Upper lobe of right lung (tissue), 1 donor: ENCODE measurements at regions not wholly inside any gene's neighbourhood (a gene's known extent, or its start where the extent isn't known, plus 50 kb on each side); places are given as distances from the start of the nearest gene placed in this dataset.

Source experiments
- ATAC-seq: fragments of 200-7000 bp; cut with Tn5 transposase; one replicate; pipeline ENCODE4 v1.9.1; 2020; ENCODE audit warnings: mild to moderate bottlenecking, moderate library complexity
- DNase-seq: peaks from one replicate; pipeline ENCODE4 v3.0.0-alpha.2; 2020
- H3K27ac ChIP-seq: fragments of 200-600 bp; one replicate; pipeline ENCODE4 v1.8.0; 2022
- H3K27me3 ChIP-seq: fragments of 200-600 bp; one replicate; pipeline ENCODE4 v1.8.0; 2022; ENCODE audit warnings: mild to moderate bottlenecking
- H3K36me3 ChIP-seq: fragments of 200-600 bp; one replicate; pipeline ENCODE4 v1.8.0; 2022
- H3K4me1 ChIP-seq: fragments of 200-600 bp; one replicate; pipeline ENCODE4 v1.8.0; 2022
- H3K4me3 ChIP-seq: fragments of 200-600 bp; one replicate; pipeline ENCODE4 v1.8.0; 2022; ENCODE audit warnings: mild to moderate bottlenecking
- H3K9me3 ChIP-seq: fragments of 200-600 bp; one replicate; pipeline ENCODE4 v1.8.0; 2022
- intact Hi-C: fragments of 100-400 bp; cut with DNase I; formaldehyde crosslinking; loops from one replicate; pipeline ENCODE4 v1.11.0; 2022
- TF ChIP-seq, protein P1 (sequence below): fragments of 200-600 bp; IDR thresholded peaks from one replicate; pipeline ENCODE4 v1.8.0; 2022; ENCODE audit warnings: antibody characterized with exemption
- donor health status: DM: no; HTN: yes; CAD: no; lungs with severe emphysema.

- no peak overlapping the region for H3K4me3 ChIP-seq
- intact Hi-C loops = no loop called here
- no peak overlapping the region for H3K27ac ChIP-seq
Observed at GRCh38 chr9:95815961-95816360, 59.5 kb upstream of the ERCC6L2 start.

DNA sequence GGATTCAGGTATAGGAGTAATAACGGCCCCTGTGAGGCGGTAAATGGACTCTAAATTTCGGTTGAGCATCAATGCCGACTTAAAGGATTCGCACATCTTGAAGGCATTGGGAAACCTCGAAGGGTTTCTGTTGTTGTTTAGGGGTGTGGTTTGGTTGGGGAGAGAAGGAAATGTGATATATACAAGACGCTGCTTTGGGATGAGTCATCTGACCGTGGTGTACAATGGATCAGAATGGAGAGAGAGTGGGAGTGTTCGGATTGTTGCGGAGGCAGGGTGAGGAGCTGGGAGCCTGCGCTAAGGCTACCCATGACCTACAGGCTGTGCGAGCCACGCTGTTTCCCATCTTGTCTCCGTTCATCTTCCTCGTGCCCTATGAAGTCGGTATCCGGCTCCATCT is 60.4 kb upstream of the ERCC6L2 start:
- DNase-seq (no peak), ATAC-seq (no peak)
- no peaks in the 10 kb centered on the region for H3K9me3 ChIP-seq
- no peak overlapping the region for H3K4me3 ChIP-seq
- TF ChIP-seq, protein P1, sequence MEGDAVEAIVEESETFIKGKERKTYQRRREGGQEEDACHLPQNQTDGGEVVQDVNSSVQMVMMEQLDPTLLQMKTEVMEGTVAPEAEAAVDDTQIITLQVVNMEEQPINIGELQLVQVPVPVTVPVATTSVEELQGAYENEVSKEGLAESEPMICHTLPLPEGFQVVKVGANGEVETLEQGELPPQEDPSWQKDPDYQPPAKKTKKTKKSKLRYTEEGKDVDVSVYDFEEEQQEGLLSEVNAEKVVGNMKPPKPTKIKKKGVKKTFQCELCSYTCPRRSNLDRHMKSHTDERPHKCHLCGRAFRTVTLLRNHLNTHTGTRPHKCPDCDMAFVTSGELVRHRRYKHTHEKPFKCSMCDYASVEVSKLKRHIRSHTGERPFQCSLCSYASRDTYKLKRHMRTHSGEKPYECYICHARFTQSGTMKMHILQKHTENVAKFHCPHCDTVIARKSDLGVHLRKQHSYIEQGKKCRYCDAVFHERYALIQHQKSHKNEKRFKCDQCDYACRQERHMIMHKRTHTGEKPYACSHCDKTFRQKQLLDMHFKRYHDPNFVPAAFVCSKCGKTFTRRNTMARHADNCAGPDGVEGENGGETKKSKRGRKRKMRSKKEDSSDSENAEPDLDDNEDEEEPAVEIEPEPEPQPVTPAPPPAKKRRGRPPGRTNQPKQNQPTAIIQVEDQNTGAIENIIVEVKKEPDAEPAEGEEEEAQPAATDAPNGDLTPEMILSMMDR = no peak
- no peaks in the 10 kb centered on the region for H3K36me3 ChIP-seq
- no peaks in the 10 kb centered on the region for H3K27me3 ChIP-seq
- no peaks in the 10 kb centered on the region for H3K4me1 ChIP-seq
- no peak overlapping the region for H3K27ac ChIP-seq
- intact Hi-C loops = no loop called here

More at GRCh38 chr9:95815961-95816360, 59.5 kb upstream of the ERCC6L2 start:
- H3K4me1 ChIP-seq = no peaks in the 10 kb centered on the region
- DNase-seq = no peak
- TF ChIP-seq, protein P1 = no peak
- H3K36me3 ChIP-seq = no peaks in the 10 kb centered on the region
- ATAC-seq = no peak
- no peaks in the 10 kb centered on the region for H3K27me3 ChIP-seq
- H3K9me3 ChIP-seq = no peaks in the 10 kb centered on the region

- H3K27me3 ChIP-seq = no peaks in the 10 kb centered on the region
- H3K27ac ChIP-seq = no peak overlapping the region
- no peaks in the 10 kb centered on the region for H3K9me3 ChIP-seq
- H3K4me1 ChIP-seq = no peaks in the 10 kb centered on the region
- intact Hi-C loops = no loop called here
- no peak for DNase-seq
- TF ChIP-seq, protein P1 = no peak
- no peaks in the 10 kb centered on the region for H3K36me3 ChIP-seq
- H3K4me3 ChIP-seq = no peak overlapping the region
- ATAC-seq = no peak
Observed at GRCh38 chr9:95813923-95814322, 61.6 kb upstream of the ERCC6L2 start.

- no peak overlapping the region for H3K4me3 ChIP-seq
- no peaks in the 10 kb centered on the region for H3K27me3 ChIP-seq
- TF ChIP-seq, protein P1 = no peak
- no peaks in the 10 kb centered on the region for H3K9me3 ChIP-seq
- H3K4me1 ChIP-seq = no peaks in the 10 kb centered on the region
- DNase-seq (no peak), ATAC-seq (no peak)
- H3K27ac ChIP-seq = no peak overlapping the region
- no peaks in the 10 kb centered on the region for H3K36me3 ChIP-seq
- intact Hi-C loops = no loop called here
Observed at GRCh38 chr9:95810814-95811213, 64.7 kb upstream of the ERCC6L2 start.

DNA sequence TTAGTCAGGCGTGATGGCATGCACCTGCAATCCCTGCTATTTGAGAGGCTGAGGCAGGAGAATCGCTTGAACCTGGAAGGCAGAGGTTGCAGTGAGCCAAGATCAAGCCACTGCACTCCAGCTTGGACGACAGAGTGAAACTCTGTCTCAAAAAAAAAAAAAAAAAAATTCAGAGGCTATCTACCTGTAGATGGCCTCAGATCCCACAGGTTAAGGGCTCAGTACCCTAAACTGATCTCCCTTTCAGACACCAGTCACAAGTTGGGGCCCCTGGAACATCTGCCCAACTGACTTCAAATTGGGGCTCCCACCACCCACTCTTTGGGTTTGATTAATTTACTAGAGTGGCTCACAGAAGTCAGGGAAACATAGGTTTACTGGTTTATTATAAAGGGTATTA is 65.4 kb upstream of the ERCC6L2 start:
- ATAC-seq = no peak
- Histone ChIP-seq H3K4me3 (no peak overlapping the region), H3K27me3 (no peaks in the 10 kb centered on the region), H3K9me3 (no peaks in the 10 kb centered on the region), H3K4me1 (no peaks in the 10 kb centered on the region), H3K36me3 (no peaks in the 10 kb centered on the region), H3K27ac (no peak overlapping the region)
- TF ChIP-seq, protein P1 = no peak
- no peak for DNase-seq
- intact Hi-C loops = no loop called here

DNA sequence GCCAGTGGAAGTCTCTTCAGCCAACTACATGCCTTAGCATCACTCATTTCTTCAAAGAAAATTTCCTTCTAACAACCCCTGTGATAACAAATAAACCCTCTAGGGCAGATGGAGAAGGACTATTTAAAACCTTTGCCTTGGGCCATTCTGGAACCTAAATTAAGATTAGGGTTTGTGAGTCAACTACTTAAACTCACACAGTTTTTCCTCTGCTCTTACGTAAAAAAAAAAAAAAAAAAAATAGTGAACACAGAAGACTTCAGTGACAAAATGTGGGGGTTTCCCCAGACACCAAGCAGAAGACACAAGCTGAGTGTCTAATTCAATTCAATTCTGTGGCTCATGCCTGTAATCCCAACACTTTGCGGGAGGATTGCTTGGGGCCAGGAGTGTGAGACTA is 65.8 kb upstream of the ERCC6L2 start:
- Histone ChIP-seq H3K4me1 (no peaks in the 10 kb centered on the region), H3K9me3 (no peaks in the 10 kb centered on the region), H3K27ac (no peak overlapping the region), H3K27me3 (no peaks in the 10 kb centered on the region), H3K36me3 (no peaks in the 10 kb centered on the region), H3K4me3 (no peak overlapping the region)
- no peak for ATAC-seq
- TF ChIP-seq, protein P1 = no peak
- intact Hi-C loops = no loop called here
- DNase-seq = no peak
